Mesenchymal stem cell (in vitro differentiated cells and primary cell): ENCODE measurements at regions not wholly inside any gene's neighbourhood (a gene's known extent, or its start where the extent isn't known, plus 50 kb on each side); places are given as distances from the start of the nearest gene placed in this dataset.

ENCODE experiments used
- DNase-seq: peaks from one replicate; pipeline ENCODE4 v3.0.0-alpha.2; 2013
- H2AFZ ChIP-seq: one replicate; pipeline ENCODE4 v1.6.1; 2013; ENCODE audit warnings: low read depth, mild to moderate bottlenecking, control low read depth, inconsistent platforms, low read length, moderate library complexity
- H2AK5ac ChIP-seq: 2 replicates; pipeline ENCODE4 v1.6.1; 2013; ENCODE audit warnings: low read length, moderate library complexity, mild to moderate bottlenecking, inconsistent platforms; ENCODE audit not compliant: severe bottlenecking
- H2BK120ac ChIP-seq: one replicate; pipeline ENCODE4 v1.6.1; 2013; ENCODE audit warnings: low read depth, mild to moderate bottlenecking, inconsistent platforms, low read length, moderate library complexity
- H2BK12ac ChIP-seq, 2 experiments: one replicate each; pipeline ENCODE4 v1.6.1; 2013; ENCODE audit warnings: inconsistent platforms in 2 of 2, low read length in 2 of 2, mild to moderate bottlenecking in 2 of 2, moderate library complexity in 2 of 2, control low read depth in 1 of 2
- H2BK15ac ChIP-seq: one replicate; pipeline ENCODE4 v1.6.1; 2013; ENCODE audit warnings: mild to moderate bottlenecking, low read depth, inconsistent platforms; ENCODE audit not compliant: poor library complexity, severe bottlenecking
- H2BK5ac ChIP-seq: 2 replicates; pipeline ENCODE4 v1.6.1; 2013; ENCODE audit warnings: low read depth, mild to moderate bottlenecking, low read length, control low read depth, inconsistent platforms; ENCODE audit not compliant: poor library complexity, severe bottlenecking
- H3K14ac ChIP-seq, 2 experiments: one replicate each; pipeline ENCODE4 v1.6.1; 2013; ENCODE audit warnings: inconsistent platforms in 2 of 2, low read length in 2 of 2, control low read depth in 1 of 2, mild to moderate bottlenecking in 1 of 2, moderate library complexity in 1 of 2
- H3K18ac ChIP-seq, 2 experiments: one replicate each; pipeline ENCODE4 v1.6.1; 2013; ENCODE audit warnings: inconsistent platforms in 2 of 2, low read length in 2 of 2, control low read depth in 1 of 2, low read depth in 1 of 2, mild to moderate bottlenecking in 1 of 2
- H3K23ac ChIP-seq, 2 experiments: one replicate each; pipeline ENCODE4 v1.6.1; 2013; ENCODE audit warnings: inconsistent platforms in 2 of 2, low read length in 2 of 2, mild to moderate bottlenecking in 2 of 2, moderate library complexity in 2 of 2, control low read depth in 1 of 2
- H3K27ac ChIP-seq: 2 replicates; pipeline ENCODE4 v1.5.1; 2013; ENCODE audit warnings: mild to moderate bottlenecking, moderate library complexity, low read length, control low read depth, inconsistent platforms; ENCODE audit not compliant: poor library complexity, severe bottlenecking
- H3K27me3 ChIP-seq, 2 experiments: 2 replicates each; pipeline versions ENCODE4 v1.6.1 to v1.7.0; 2013; ENCODE audit warnings: low read length in 2 of 2, mild to moderate bottlenecking in 2 of 2, moderate library complexity in 2 of 2, control low read depth in 1 of 2, inconsistent platforms in 1 of 2; ENCODE audit not compliant: control insufficient read depth in 1 of 2, insufficient read depth in 1 of 2
- H3K36me3 ChIP-seq, 2 experiments: 2 replicates each; pipeline versions ENCODE4 v1.6.1 to v1.7.0; 2013; ENCODE audit warnings: low read length in 2 of 2, control low read depth in 1 of 2, inconsistent platforms in 1 of 2, low read depth in 1 of 2, mild to moderate bottlenecking in 1 of 2; ENCODE audit not compliant: insufficient read depth in 2 of 2, control insufficient read depth in 1 of 2
- H3K4ac ChIP-seq, 2 experiments: one replicate each; pipeline ENCODE4 v1.6.1; 2013; ENCODE audit warnings: inconsistent platforms in 2 of 2, low read length in 2 of 2, mild to moderate bottlenecking in 2 of 2, moderate library complexity in 2 of 2, control low read depth in 1 of 2, low read depth in 1 of 2
- H3K4me1 ChIP-seq: 2 replicates; pipeline ENCODE4 v1.6.1; 2013; ENCODE audit warnings: low read depth, low read length, control low read depth; ENCODE audit not compliant: control insufficient read depth, insufficient read depth
- H3K4me2 ChIP-seq: 2 replicates; pipeline ENCODE4 v1.6.1; 2013; ENCODE audit warnings: low read length, mild to moderate bottlenecking, inconsistent platforms; ENCODE audit not compliant: poor library complexity, severe bottlenecking
- H3K4me3 ChIP-seq, 2 experiments: 2 replicates each; pipeline versions ENCODE4 v1.5.1 to v1.7.0; 2013; ENCODE audit warnings: low read length in 2 of 2, mild to moderate bottlenecking in 2 of 2, control low read depth in 1 of 2, low read depth in 1 of 2; ENCODE audit not compliant: insufficient read depth in 1 of 2
- H3K79me1 ChIP-seq: replicated peaks from 2 replicates; pipeline ENCODE4 v1.6.1; 2013; ENCODE audit warnings: mild to moderate bottlenecking, control low read depth, low read length, inconsistent platforms; ENCODE audit not compliant: poor library complexity, severe bottlenecking
- H3K9ac ChIP-seq: 2 replicates; pipeline ENCODE4 v1.7.0; 2013; ENCODE audit warnings: mild to moderate bottlenecking, low read length, moderate library complexity
- H3K9me3 ChIP-seq: 2 replicates; pipeline ENCODE4 v1.7.0; 2013; ENCODE audit warnings: mild to moderate bottlenecking, low read length; ENCODE audit not compliant: control insufficient read depth
- H4K8ac ChIP-seq: one replicate; pipeline ENCODE4 v1.6.1; 2013; ENCODE audit warnings: inconsistent platforms, mild to moderate bottlenecking, low read length, moderate library complexity
- H4K91ac ChIP-seq: one replicate; pipeline ENCODE4 v1.6.1; 2013; ENCODE audit warnings: mild to moderate bottlenecking, low read length, inconsistent platforms
- WGBS: methylation state at CpG from one replicate; pipeline ENCODE4 v1.1.7; 2013; ENCODE audit warnings: mixed read lengths; 5-methylcytosine and 5-hydroxymethylcytosine counted together

- no peak overlapping the region for H3K23ac ChIP-seq
Measured at GRCh38 chr12:111130336-111130735, 210.0 kb upstream of the MYL2 start.

DNA sequence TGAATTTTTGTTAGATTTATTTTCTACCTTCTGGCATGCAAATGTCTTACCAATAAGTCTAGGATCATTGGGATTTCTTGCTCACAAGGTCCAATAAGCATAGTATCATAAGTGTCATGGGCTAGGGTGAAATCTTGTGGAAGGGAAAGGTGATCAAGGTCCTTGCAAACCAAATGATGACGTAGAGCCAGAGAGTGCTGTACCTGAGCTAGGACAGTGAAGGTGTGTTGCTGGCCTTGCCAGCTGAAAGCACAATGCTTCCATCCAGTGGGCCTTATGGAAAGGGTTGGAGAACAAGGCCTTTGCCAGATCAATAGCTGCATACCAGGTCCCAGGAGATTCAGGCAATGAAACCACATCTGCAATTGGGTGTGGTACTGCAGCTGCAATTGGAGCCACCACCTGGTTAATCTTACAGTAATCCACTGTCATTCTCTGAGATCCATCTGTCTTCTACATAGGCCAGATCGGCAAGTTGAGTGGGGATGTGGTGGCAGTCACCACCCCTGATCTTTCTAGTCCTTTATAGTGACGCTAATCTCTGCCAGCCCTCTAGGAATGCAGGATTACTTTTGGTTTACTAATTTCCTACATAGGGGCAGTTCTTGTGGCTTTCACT, 208.9 kb upstream of the MYL2 start:
- Histone ChIP-seq H3K4me1 (no peaks in the 10 kb centered on the region), H3K36me3 (no peaks in the 10 kb centered on the region), H3K27me3 (no peaks in the 10 kb centered on the region), H3K79me1 (no peaks in the 10 kb centered on the region), H4K91ac (no peak overlapping the region), H4K8ac (no peak overlapping the region), H3K9me3 (peaks cover 3% of the 10 kb centered on the region), H3K14ac (no peak overlapping the region), H3K23ac (no peak overlapping the region), H2BK120ac (no peak overlapping the region), H3K4me3 (no peak overlapping the region), H3K9ac (no peak overlapping the region), H3K18ac (no peak overlapping the region), H2BK5ac (no peak overlapping the region), H2BK15ac (no peak overlapping the region), H2AK5ac (no peak overlapping the region), H2BK12ac (no peak overlapping the region), H3K4ac (no peak overlapping the region), H2AFZ (no peak overlapping the region), H3K4me2 (no peak overlapping the region), H3K27ac (no peak overlapping the region)
- WGBS: 65% methylated on average over 1 of the region's 3 CpGs
- no peak for DNase-seq

More at GRCh38 chr12:111130336-111130735, 210.0 kb upstream of the MYL2 start:
- DNase-seq: no peak
- H3K4ac ChIP-seq: no peak overlapping the region
- H3K9ac ChIP-seq: no peak overlapping the region
- H3K18ac ChIP-seq: no peak overlapping the region
- H3K27ac ChIP-seq: no peak overlapping the region
- peaks cover 4% of the 10 kb centered on the region for H3K9me3 ChIP-seq
- no peak overlapping the region for H2BK120ac ChIP-seq
- H4K91ac ChIP-seq: no peak overlapping the region
- H2AK5ac ChIP-seq: no peak overlapping the region
- H3K4me3 ChIP-seq: no peak overlapping the region
- H4K8ac ChIP-seq: no peak overlapping the region
- no peaks in the 10 kb centered on the region for H3K36me3 ChIP-seq
- no peak overlapping the region for H2AFZ ChIP-seq
- H2BK15ac ChIP-seq: no peak overlapping the region
- no peaks in the 10 kb centered on the region for H3K27me3 ChIP-seq
- no peak overlapping the region for H3K14ac ChIP-seq
- no peak overlapping the region for H2BK12ac ChIP-seq
- H3K79me1 ChIP-seq: no peaks in the 10 kb centered on the region
- no peak overlapping the region for H2BK5ac ChIP-seq
- H3K4me1 ChIP-seq: no peaks in the 10 kb centered on the region
- no peak overlapping the region for H3K4me2 ChIP-seq

DNA sequence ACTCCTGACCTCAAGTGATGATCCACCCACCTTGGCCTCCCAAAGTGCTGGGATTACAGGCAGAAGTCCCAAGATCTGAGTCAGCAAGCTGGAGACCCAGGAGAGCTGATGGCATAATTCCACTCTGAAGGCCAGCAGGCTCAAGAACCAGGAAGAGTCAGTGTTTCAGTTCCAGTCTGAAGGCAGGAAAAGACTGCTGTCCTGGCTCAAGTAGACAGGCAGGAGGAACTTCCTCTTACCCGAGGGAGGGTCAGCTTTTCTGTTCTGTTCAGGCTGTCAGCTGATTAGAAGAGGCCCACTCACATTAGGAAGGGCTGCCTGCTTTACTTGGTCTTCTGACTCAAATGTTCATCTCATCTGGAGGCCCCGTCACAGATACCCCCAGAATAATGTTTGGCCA, 206.0 kb upstream of the MYL2 start:
- no peak overlapping the region for H2BK12ac ChIP-seq
- no peak for DNase-seq
- H3K27ac ChIP-seq: no peak overlapping the region
- WGBS: 45% methylated on average over 2 of the region's 2 CpGs
- no peak overlapping the region for H3K4me3 ChIP-seq
- H3K18ac ChIP-seq: no peak overlapping the region
- H3K9me3 ChIP-seq: no peaks in the 10 kb centered on the region
- H3K79me1 ChIP-seq: no peaks in the 10 kb centered on the region
- H3K36me3 ChIP-seq: no peaks in the 10 kb centered on the region
- no peak overlapping the region for H3K23ac ChIP-seq
- no peak overlapping the region for H4K91ac ChIP-seq
- H4K8ac ChIP-seq: no peak overlapping the region
- H3K9ac ChIP-seq: no peak overlapping the region
- no peak overlapping the region for H2AK5ac ChIP-seq
- H3K27me3 ChIP-seq: peaks cover 0 to 16% of the 10 kb centered on the region in 2 experiments
- no peak overlapping the region for H2AFZ ChIP-seq
- H2BK15ac ChIP-seq: no peak overlapping the region
- H3K4me1 ChIP-seq: no peaks in the 10 kb centered on the region
- no peak overlapping the region for H2BK120ac ChIP-seq
- no peak overlapping the region for H2BK5ac ChIP-seq
- H3K4ac ChIP-seq: no peak overlapping the region
- no peak overlapping the region for H3K4me2 ChIP-seq
- no peak overlapping the region for H3K14ac ChIP-seq

- no peak overlapping the region for H3K18ac ChIP-seq
- H2BK12ac ChIP-seq: no peak overlapping the region
- H2BK15ac ChIP-seq: no peak overlapping the region
- no peak overlapping the region for H3K4me2 ChIP-seq
- H3K36me3 ChIP-seq: no peaks in the 10 kb centered on the region
- no peaks in the 10 kb centered on the region for H3K4me1 ChIP-seq
- no peaks in the 10 kb centered on the region for H3K79me1 ChIP-seq
- H2AK5ac ChIP-seq: no peak overlapping the region
- H2BK5ac ChIP-seq: no peak overlapping the region
- no peak overlapping the region for H4K8ac ChIP-seq
- WGBS: 81% methylated on average over 4 of the region's 4 CpGs
- H3K9me3 ChIP-seq: no peaks in the 10 kb centered on the region
- H3K27ac ChIP-seq: no peak overlapping the region
- no peak overlapping the region for H3K14ac ChIP-seq
- no peak overlapping the region for H3K4ac ChIP-seq
- H2BK120ac ChIP-seq: no peak overlapping the region
- H3K23ac ChIP-seq: no peak overlapping the region
- H3K9ac ChIP-seq: no peak overlapping the region
- no peak overlapping the region for H2AFZ ChIP-seq
- H4K91ac ChIP-seq: no peak overlapping the region
- H3K27me3 ChIP-seq: peaks cover 0 to 24% of the 10 kb centered on the region in 2 experiments
- no peak overlapping the region for H3K4me3 ChIP-seq
- no peak for DNase-seq
Measured at GRCh38 chr12:111124183-111124582, 203.8 kb upstream of the MYL2 start.
